Activated B cell treated with CpG ODN at 0.5 μM for 24 hours (primary cell): ENCODE measurements at regions not wholly inside any gene's neighbourhood (a gene's known extent, or its start where the extent isn't known, plus 50 kb on each side); places are given as distances from the start of the nearest gene placed in this dataset.

Experiments used
- ATAC-seq: fragments of 200-7000 bp; cut with Tn5 transposase; one replicate; pipeline ENCODE4 v1.10.0; 2021; ENCODE audit warnings: low read depth, mild to moderate bottlenecking, moderate library complexity
- CTCF ChIA-PET: fragments of 350-600 bp; sonication (Branson Sonifier 250); formaldehyde crosslinking; loops from one replicate; lab custom pipeline; 2021; ENCODE audit warnings: antibody characterized with exemption; lab: Charles Lee
- POLR2A ChIA-PET: fragments of 350-600 bp; sonication (Branson Sonifier 250); formaldehyde crosslinking; loops from one replicate; lab custom pipeline; 2021; ENCODE audit warnings: antibody characterized with exemption; lab: Charles Lee
- DNase-seq: peaks from one replicate; pipeline ENCODE4 v3.0.0; 2022
- H3K27ac Mint-ChIP-seq: one replicate; pipeline ENCODE4 v1.8.0; 2020; ENCODE audit warnings: mixed read lengths
- H3K27me3 Mint-ChIP-seq: one replicate; pipeline ENCODE4 v1.8.0; 2021; ENCODE audit warnings: mixed read lengths
- H3K36me3 Mint-ChIP-seq: one replicate; pipeline ENCODE4 v1.8.0; 2021; ENCODE audit warnings: low read depth, mixed read lengths
- H3K4me1 Mint-ChIP-seq: one replicate; pipeline ENCODE4 v1.8.0; 2021; ENCODE audit warnings: mixed read lengths
- H3K4me3 Mint-ChIP-seq: one replicate; pipeline ENCODE4 v1.8.0; 2020; ENCODE audit warnings: mild to moderate bottlenecking, mixed read lengths
- H3K9me3 Mint-ChIP-seq: one replicate; pipeline ENCODE4 v1.8.0; 2020; ENCODE audit warnings: mixed read lengths
- intact Hi-C: fragments of 100-400 bp; cut with micrococcal nuclease; formaldehyde crosslinking; loops from one replicate; pipeline ENCODE4 v1.15.1; 2024
- TF ChIP-seq, protein P1 (sequence below): fragments of 200-600 bp; IDR thresholded peaks from one replicate; pipeline ENCODE4 v1.8.0; 2022; ENCODE audit warnings: antibody characterized with exemption, mild to moderate bottlenecking

DNA sequence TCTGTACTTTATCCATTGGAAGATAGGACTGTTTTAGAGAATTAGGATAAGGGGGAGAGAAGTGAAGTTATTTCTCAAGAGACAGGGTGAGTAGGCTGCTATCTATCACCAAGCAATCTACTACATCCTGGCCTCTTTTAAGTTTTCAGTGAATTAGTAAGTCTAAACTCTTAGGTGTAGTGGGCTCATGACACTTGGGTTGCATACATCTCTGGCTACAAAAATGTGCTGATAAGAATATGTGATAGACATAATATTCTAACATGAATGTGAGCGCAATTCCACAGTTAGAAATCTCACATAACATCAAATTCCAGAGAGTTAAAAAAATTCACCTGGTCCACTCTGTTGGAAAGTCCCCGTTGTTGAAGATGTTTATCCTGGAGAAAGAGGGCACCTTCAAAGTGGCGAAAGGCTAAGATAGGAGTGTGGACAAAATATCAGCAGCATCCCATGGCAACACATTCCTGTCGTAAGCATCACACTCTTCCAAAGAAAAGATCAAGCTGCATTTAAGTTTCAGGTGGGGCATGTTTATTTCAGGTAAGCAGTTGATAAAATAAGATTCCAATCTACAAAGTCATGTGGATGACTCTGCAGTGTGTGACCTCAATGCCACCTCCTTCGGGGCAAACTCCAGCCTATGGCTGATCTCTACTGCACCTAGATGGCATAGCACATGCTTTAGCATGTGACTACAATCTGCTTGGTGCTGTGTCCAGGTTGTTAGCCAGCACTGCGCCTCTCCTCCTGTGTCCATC lies 111.7 kb upstream of the NEDD9 start:
- POLR2A ChIA-PET = interaction anchor here (0.7 kb wide), 1 partner anchor 12 kb away, joined by 3 read pairs; no protein-coding TSS in a partner anchor
- Mint-ChIP-seq H3K4me3 (no peak overlapping the region), H3K36me3 (peaks cover 52% of the 10 kb centered on the region), H3K27ac (peak overlapping the region; percentile 57), H3K9me3 (peaks cover 4% of the 10 kb centered on the region), H3K4me1 (peaks cover 81% of the 10 kb centered on the region), H3K27me3 (no peaks in the 10 kb centered on the region)
- CTCF ChIA-PET = no interaction called here
- TF ChIP-seq, protein P1, sequence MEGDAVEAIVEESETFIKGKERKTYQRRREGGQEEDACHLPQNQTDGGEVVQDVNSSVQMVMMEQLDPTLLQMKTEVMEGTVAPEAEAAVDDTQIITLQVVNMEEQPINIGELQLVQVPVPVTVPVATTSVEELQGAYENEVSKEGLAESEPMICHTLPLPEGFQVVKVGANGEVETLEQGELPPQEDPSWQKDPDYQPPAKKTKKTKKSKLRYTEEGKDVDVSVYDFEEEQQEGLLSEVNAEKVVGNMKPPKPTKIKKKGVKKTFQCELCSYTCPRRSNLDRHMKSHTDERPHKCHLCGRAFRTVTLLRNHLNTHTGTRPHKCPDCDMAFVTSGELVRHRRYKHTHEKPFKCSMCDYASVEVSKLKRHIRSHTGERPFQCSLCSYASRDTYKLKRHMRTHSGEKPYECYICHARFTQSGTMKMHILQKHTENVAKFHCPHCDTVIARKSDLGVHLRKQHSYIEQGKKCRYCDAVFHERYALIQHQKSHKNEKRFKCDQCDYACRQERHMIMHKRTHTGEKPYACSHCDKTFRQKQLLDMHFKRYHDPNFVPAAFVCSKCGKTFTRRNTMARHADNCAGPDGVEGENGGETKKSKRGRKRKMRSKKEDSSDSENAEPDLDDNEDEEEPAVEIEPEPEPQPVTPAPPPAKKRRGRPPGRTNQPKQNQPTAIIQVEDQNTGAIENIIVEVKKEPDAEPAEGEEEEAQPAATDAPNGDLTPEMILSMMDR = no peak
- intact Hi-C loops = no loop called here
- ATAC-seq (no peak), DNase-seq (no peak)

DNA sequence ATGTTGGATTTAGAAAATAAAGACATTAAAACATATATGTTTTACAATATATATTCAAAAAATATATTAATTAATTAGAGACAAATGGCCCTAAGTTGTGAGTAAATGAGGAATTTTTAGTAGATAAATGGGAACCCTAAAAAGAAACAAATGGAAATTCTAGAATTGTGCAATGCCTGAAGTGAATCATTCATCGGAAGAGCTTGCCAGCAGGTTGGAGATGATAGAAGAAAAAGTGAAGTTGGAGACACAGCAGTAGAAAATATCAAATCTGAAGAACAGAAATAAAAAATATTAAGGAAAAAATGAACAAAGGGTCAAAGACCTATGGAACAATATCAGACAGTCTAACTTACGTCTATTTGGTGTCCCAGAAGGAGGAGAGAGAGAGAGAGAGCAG lies 109.4 kb upstream of the NEDD9 start:
- TF ChIP-seq, protein P1 = no peak
- ChIA-PET POLR2A (no interaction called here), CTCF (no interaction called here)
- peaks cover 53% of the 10 kb centered on the region for H3K36me3 Mint-ChIP-seq
- peaks cover 4% of the 10 kb centered on the region for H3K9me3 Mint-ChIP-seq
- DNase-seq = no peak
- H3K4me3 Mint-ChIP-seq = no peak overlapping the region
- ATAC-seq = no peak
- intact Hi-C loops = no loop called here
- H3K4me1 Mint-ChIP-seq = peaks cover 63% of the 10 kb centered on the region
- no peaks in the 10 kb centered on the region for H3K27me3 Mint-ChIP-seq
- H3K27ac Mint-ChIP-seq = peak overlapping the region; percentile 36

DNA sequence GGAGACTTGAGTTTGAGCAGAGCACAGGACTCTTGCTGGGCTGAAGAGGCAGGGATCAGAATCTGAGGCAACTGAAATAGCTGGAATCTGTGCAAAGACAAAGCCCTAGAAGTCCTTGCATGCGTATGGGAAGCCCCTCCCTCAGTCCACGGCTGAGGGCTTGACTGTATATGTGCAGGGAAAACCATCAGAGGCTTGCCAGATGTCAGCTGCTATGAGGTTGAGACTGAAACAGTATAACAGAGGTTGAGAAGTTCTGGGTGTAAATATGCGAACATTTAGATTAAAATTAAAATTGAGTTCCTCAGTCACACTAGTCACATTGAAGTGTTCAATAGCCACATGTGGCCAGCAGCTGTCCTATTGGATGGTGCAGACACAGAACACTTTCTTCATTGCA lies 108.8 kb upstream of the NEDD9 start:
- Mint-ChIP-seq H3K4me3 (no peak overlapping the region), H3K36me3 (peaks cover 54% of the 10 kb centered on the region)

DNA sequence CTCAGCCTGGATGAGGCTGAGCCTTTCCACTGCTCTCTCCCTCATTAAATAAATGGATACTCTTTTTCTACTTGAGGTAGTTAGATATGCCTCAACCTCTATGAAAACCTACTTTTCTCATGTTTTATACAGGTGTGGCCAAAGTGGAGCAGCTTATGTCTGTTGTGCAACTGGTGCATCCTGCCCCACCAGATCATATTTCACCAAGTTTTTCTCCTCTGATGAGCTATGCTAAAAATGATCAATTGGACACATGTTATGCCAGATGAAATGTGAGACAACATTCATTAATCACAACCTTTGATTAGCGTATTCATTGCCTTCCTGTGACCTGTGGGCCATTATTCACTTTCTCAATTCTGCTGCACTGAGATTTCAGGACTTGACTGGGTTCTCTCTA lies 106.9 kb upstream of the NEDD9 start:
- intact Hi-C loops = no loop called here
- Mint-ChIP-seq H3K4me3 (no peak overlapping the region), H3K9me3 (peaks cover 4% of the 10 kb centered on the region), H3K27ac (no peak overlapping the region), H3K27me3 (no peaks in the 10 kb centered on the region), H3K36me3 (peaks cover 58% of the 10 kb centered on the region), H3K4me1 (peaks cover 50% of the 10 kb centered on the region)
- ChIA-PET POLR2A (interaction anchor here (0.6 to 1.4 kb wide), 3 partner anchors 8 to 198 kb away, joined by 3 to 4 read pairs (median 3); no protein-coding TSS in a partner anchor), CTCF (interaction anchor here (1.3 to 1.7 kb wide), 2 partner anchors 153 to 157 kb away, joined by 3 to 7 read pairs; no protein-coding TSS in a partner anchor)
- ATAC-seq (no peak), DNase-seq (no peak)
- TF ChIP-seq, protein P1 = no peak

More for the DNA sequence above, 108.8 kb upstream of the NEDD9 start:
- intact Hi-C loops = no loop called here
- DNase-seq = no peak
- peaks cover 57% of the 10 kb centered on the region for H3K4me1 Mint-ChIP-seq
- no peak for ATAC-seq
- peaks cover 4% of the 10 kb centered on the region for H3K9me3 Mint-ChIP-seq
- POLR2A ChIA-PET = interaction anchor here (0.6 kb wide), 1 partner anchor 15 kb away, joined by 4 read pairs; no protein-coding TSS in a partner anchor
- TF ChIP-seq, protein P1 = no peak
- no peak overlapping the region for H3K27ac Mint-ChIP-seq
- no peaks in the 10 kb centered on the region for H3K27me3 Mint-ChIP-seq
- CTCF ChIA-PET = no interaction called here

DNA sequence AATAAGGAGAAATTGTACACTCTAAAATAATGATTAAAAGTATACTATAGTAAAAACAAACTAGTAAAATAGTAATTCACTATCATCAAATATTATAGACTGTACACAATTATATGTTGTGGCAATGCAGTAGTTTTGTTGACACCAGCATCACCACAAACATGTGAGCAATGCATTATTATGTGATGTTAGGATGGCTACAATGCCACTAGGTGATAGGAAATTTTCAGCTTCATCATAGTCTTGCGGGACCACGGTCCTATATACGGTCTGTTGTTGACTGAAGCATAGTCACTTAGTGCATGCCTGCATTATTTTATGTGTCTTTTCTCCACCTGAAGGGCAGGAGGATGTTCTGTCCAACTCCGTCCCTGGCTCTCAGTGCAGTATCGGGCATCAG lies 104.8 kb upstream of the NEDD9 start:
- peaks cover 59% of the 10 kb centered on the region for H3K36me3 Mint-ChIP-seq
- CTCF ChIA-PET = no interaction called here
- H3K27me3 Mint-ChIP-seq = no peaks in the 10 kb centered on the region
- POLR2A ChIA-PET = no interaction called here
- no peak overlapping the region for H3K27ac Mint-ChIP-seq
- peaks cover 50% of the 10 kb centered on the region for H3K4me1 Mint-ChIP-seq
- H3K4me3 Mint-ChIP-seq = no peak overlapping the region
- DNase-seq = no peak
- intact Hi-C loops = no loop called here
- TF ChIP-seq, protein P1 = no peak
- ATAC-seq = no peak
- H3K9me3 Mint-ChIP-seq = peaks cover 4% of the 10 kb centered on the region
